GM12873 (cell line): ENCODE measurements at regions not wholly inside any gene's neighbourhood (a gene's known extent, or its start where the extent isn't known, plus 50 kb on each side); places are given as distances from the start of the nearest gene placed in this dataset.

Experiments
- CTCF ChIP-seq: IDR thresholded peaks from 2 replicates; pipeline ENCODE4 v1.5.1; 2012; ENCODE audit warnings: low read depth, mild to moderate bottlenecking, moderate library complexity, low read length, control low read depth; ENCODE audit not compliant: insufficient read depth; ENCODE audit errors: missing control alignments

GRCh38 chr1:98044071-98044697, 123.3 kb upstream of the DPYD start:
- TF ChIP-seq CTCF: no peak

- TF ChIP-seq CTCF: no peak
Observed at GRCh38 chr1:98035602-98036002, 114.8 kb upstream of the DPYD start.

DNA sequence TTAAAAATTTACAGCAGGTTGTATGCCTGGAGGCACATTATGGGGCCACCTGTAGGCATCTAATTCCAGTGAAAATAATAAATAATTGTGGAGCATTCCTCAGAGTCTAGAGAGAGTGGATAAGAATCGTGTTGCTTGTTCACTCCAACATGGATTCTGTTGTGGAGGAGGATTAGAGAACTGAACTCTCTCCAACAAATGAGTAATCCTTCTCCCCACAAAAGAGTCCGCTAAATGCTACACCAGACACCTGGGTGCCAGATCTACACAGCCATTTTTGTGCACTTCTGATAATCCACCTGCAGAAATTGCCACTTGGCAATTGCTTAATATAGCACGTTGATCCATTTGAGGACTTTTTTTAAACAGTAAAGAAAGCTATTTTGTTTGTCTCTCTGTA, 113.7 kb upstream of the DPYD start:
- TF ChIP-seq CTCF: no peak

DNA sequence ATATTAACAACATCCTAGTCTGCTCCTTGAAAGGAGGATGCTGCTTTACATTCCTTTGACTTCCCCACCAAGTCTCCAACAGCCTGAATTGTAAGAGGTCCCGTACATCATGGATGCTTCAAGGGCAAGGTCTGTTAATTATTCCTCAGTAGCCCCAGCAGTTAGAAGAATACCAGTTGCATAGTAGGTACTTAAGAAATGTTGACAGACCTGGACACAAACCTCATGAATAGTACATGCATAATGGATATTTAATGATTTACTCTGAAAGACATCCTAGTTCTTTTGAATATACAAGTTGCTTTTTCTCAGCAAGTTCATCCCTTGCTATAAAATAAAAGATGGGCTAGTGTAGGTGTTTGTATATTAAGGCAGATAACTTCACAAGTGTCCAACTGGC, 112.1 kb upstream of the DPYD start:
- no peak for TF ChIP-seq CTCF

DNA sequence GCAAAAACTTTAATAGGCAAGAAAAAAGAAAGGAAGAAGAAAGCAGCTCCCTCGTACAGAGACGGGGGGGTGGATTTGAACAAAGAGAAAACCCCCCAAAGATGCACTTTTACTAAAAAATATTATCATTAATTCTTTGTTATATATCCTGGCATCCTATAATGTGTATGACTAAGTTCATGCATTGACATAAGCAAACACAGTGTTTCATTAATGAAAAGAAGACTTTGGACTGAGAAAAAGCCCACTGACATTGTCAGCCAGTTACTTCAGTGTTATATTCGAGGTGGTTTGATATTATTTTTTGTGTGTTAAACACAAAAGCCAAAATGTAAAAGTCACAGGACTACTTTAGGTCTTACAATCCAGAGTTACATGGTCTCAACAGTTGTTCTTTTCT, 110.1 kb upstream of the DPYD start:
- no peak for TF ChIP-seq CTCF

GRCh38 chr1:98030483-98030882, 109.6 kb upstream of the DPYD start:
- no peak for TF ChIP-seq CTCF

DNA sequence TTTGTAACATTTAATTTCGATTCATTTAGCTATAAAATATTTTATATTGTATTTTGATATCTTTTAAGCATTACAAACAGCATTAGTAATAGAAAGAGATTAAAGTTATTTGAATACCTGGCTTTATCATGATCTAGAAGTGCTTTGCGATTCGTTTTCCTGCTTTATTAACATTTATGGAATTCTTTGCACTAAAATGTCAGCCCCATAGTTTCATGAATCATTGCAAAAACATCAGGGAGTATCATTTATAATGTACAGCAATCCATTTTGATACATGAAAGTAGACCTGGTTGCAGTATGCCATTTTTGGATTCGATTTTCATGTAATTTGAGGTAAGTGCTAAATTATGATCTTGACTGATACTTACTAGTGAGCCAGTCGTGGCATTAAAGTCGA, 108.0 kb upstream of the DPYD start:
- TF ChIP-seq CTCF: no peak
